Mesodermal cell (in vitro differentiated cells): ENCODE measurements at regions not wholly inside any gene's neighbourhood (a gene's known extent, or its start where the extent isn't known, plus 50 kb on each side); places are given as distances from the start of the nearest gene placed in this dataset.

Experiments used
- H3K27ac ChIP-seq: 2 replicates; pipeline ENCODE4 v1.7.0; 2013; ENCODE audit warnings: mild to moderate bottlenecking, low read depth, low read length, moderate library complexity; ENCODE audit not compliant: severe bottlenecking
- H3K36me3 ChIP-seq: 2 replicates; pipeline ENCODE4 v1.7.1; 2013; ENCODE audit warnings: mild to moderate bottlenecking, low read length, moderate library complexity; ENCODE audit not compliant: control insufficient read depth, insufficient read depth
- H3K4me1 ChIP-seq: one replicate; pipeline ENCODE4 v1.7.1; 2013; ENCODE audit warnings: mild to moderate bottlenecking, low read length; ENCODE audit not compliant: insufficient read depth, control insufficient read depth, poor library complexity, severe bottlenecking
- H3K4me3 ChIP-seq: 2 replicates; pipeline ENCODE4 v1.7.0; 2013; ENCODE audit warnings: low read length, control low read depth, mild to moderate bottlenecking; ENCODE audit not compliant: insufficient read depth, poor library complexity, severe bottlenecking; ENCODE audit errors: extremely low read depth
- H3K9me3 ChIP-seq: 2 replicates; pipeline ENCODE4 v1.7.1; 2013; ENCODE audit warnings: mild to moderate bottlenecking, low read length, moderate library complexity; ENCODE audit not compliant: control insufficient read depth
- WGBS, 2 experiments: methylation state at CpG; one replicate each; pipeline ENCODE4 v1.1.5; 2013; ENCODE audit warnings: missing lambda C conversion rate in 2 of 2; ENCODE audit not compliant: insufficient coverage in 2 of 2; 5-methylcytosine and 5-hydroxymethylcytosine counted together

GRCh38 chr11:70494559-70495350, 96.4 kb downstream of the CTTN start:
- no peaks in the 10 kb centered on the region for H3K36me3 ChIP-seq
- H3K4me1 ChIP-seq, result peaks cover 12% of the 10 kb centered on the region
- H3K9me3 ChIP-seq, result no peaks in the 10 kb centered on the region
- 85 to 86% methylated on average over 15 of the region's 15 CpGs for WGBS, 2 experiments
- no peak overlapping the region for H3K4me3 ChIP-seq
- H3K27ac ChIP-seq, result no peak overlapping the region

GRCh38 chr11:70495351-70496310, 97.3 kb downstream of the CTTN start:
- H3K9me3 ChIP-seq, result no peaks in the 10 kb centered on the region
- H3K36me3 ChIP-seq, result no peaks in the 10 kb centered on the region
- 94% methylated on average over 21 to 22 of the region's 22 CpGs for WGBS, 2 experiments
- H3K4me3 ChIP-seq, result no peak overlapping the region
- H3K4me1 ChIP-seq, result peaks cover 17% of the 10 kb centered on the region
- H3K27ac ChIP-seq, result no peak overlapping the region

GRCh38 chr11:70496591-70497535, 98.5 kb downstream of the CTTN start:
- H3K36me3 ChIP-seq, result no peaks in the 10 kb centered on the region
- H3K4me1 ChIP-seq, result peaks cover 28% of the 10 kb centered on the region
- 81 to 83% methylated on average over 12 of the region's 16 CpGs for WGBS, 2 experiments
- H3K4me3 ChIP-seq, result no peak overlapping the region
- no peak overlapping the region for H3K27ac ChIP-seq
- no peaks in the 10 kb centered on the region for H3K9me3 ChIP-seq

GRCh38 chr11:70497536-70498075, 99.3 kb downstream of the CTTN start:
- H3K4me1 ChIP-seq, result peaks cover 28% of the 10 kb centered on the region
- H3K4me3 ChIP-seq, result no peak overlapping the region
- no peaks in the 10 kb centered on the region for H3K36me3 ChIP-seq
- 85 to 88% methylated on average over 8 of the region's 8 CpGs for WGBS, 2 experiments
- H3K9me3 ChIP-seq, result no peaks in the 10 kb centered on the region
- H3K27ac ChIP-seq, result no peak overlapping the region

- peaks cover 28% of the 10 kb centered on the region for H3K4me1 ChIP-seq
- 94 to 95% methylated on average over 7 of the region's 7 CpGs for WGBS, 2 experiments
- no peaks in the 10 kb centered on the region for H3K36me3 ChIP-seq
- no peak overlapping the region for H3K4me3 ChIP-seq
- H3K27ac ChIP-seq, result no peak overlapping the region
- H3K9me3 ChIP-seq, result no peaks in the 10 kb centered on the region
These were observed 99.8 kb downstream of the CTTN start for GRCh38 chr11:70498171-70498571.

- no peaks in the 10 kb centered on the region for H3K9me3 ChIP-seq
- H3K27ac ChIP-seq, result no peak overlapping the region
- H3K36me3 ChIP-seq, result no peaks in the 10 kb centered on the region
- H3K4me1 ChIP-seq, result peaks cover 28% of the 10 kb centered on the region
- no peak overlapping the region for H3K4me3 ChIP-seq
- 94 to 95% methylated on average over 22 of the region's 26 CpGs for WGBS, 2 experiments
These were observed 100.9 kb downstream of the CTTN start for GRCh38 chr11:70498976-70499801.

GRCh38 chr11:70500076-70500847, 101.9 kb downstream of the CTTN start:
- no peak overlapping the region for H3K4me3 ChIP-seq
- peaks cover 28% of the 10 kb centered on the region for H3K4me1 ChIP-seq
- H3K9me3 ChIP-seq, result no peaks in the 10 kb centered on the region
- no peaks in the 10 kb centered on the region for H3K36me3 ChIP-seq
- no peak overlapping the region for H3K27ac ChIP-seq
- 87 to 88% methylated on average over 20 to 25 of the region's 25 CpGs for WGBS, 2 experiments

GRCh38 chr11:70501051-70501901, 102.9 kb downstream of the CTTN start:
- Histone ChIP-seq H3K4me1 (peaks cover 28% of the 10 kb centered on the region), H3K27ac (no peak overlapping the region), H3K9me3 (no peaks in the 10 kb centered on the region), H3K4me3 (no peak overlapping the region), H3K36me3 (no peaks in the 10 kb centered on the region)
- WGBS, 2 experiments, result 83 to 90% methylated on average over 19 to 20 of the region's 26 CpGs
